GM13977 (cell line): ENCODE measurements at regions not wholly inside any gene's neighbourhood (a gene's known extent, or its start where the extent isn't known, plus 50 kb on each side); places are given as distances from the start of the nearest gene placed in this dataset.
"Not testable (repeated sequence)": the region's sequence is repeated elsewhere in the genome, so short reads cannot be mapped to it uniquely, and the experiment has no call there.

ENCODE experiments used
- DNase-seq: peaks from one replicate; pipeline ENCODE4 v3.0.0; 2012; ENCODE audit warnings: low spot score
- in situ Hi-C: fragments of 300-500 bp; cut with MboI; formaldehyde crosslinking; loops from one replicate; pipeline ENCODE4 v1.12.0; 2022; ENCODE audit warnings: low sequenced_read_pairs, low pct_unique_long_range_greater_than_20kb, mixed read lengths, inconsistent platforms; ENCODE audit not compliant: unreplicated experiment
- TF ChIP-seq, protein P1 (sequence below): IDR thresholded peaks from 2 replicates; pipeline ENCODE4 v1.5.1; 2012; ENCODE audit warnings: mild to moderate bottlenecking, control low read depth; ENCODE audit not compliant: insufficient read depth; ENCODE audit errors: extremely low read depth, missing control alignments

DNA sequence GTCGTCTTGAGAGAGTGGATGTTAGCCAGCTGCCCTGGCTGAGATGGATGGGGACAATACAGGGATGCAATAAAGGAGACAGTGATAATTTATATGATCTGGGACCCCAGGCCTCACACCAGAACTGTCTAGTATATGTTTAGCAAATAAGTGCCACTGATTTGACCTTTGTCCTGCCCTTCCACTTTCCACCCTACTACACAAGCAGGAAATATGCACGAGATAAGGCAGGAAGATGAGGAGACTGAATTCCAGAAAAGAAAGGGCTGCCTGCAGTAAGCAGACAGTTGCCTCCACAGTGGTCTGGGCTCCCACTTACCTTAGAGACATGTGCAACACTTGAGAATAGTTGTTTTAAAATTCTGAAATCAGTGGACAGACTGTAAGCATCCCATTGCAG, 80.2 kb upstream of the ZNF91 start:
- TF ChIP-seq, protein P1, sequence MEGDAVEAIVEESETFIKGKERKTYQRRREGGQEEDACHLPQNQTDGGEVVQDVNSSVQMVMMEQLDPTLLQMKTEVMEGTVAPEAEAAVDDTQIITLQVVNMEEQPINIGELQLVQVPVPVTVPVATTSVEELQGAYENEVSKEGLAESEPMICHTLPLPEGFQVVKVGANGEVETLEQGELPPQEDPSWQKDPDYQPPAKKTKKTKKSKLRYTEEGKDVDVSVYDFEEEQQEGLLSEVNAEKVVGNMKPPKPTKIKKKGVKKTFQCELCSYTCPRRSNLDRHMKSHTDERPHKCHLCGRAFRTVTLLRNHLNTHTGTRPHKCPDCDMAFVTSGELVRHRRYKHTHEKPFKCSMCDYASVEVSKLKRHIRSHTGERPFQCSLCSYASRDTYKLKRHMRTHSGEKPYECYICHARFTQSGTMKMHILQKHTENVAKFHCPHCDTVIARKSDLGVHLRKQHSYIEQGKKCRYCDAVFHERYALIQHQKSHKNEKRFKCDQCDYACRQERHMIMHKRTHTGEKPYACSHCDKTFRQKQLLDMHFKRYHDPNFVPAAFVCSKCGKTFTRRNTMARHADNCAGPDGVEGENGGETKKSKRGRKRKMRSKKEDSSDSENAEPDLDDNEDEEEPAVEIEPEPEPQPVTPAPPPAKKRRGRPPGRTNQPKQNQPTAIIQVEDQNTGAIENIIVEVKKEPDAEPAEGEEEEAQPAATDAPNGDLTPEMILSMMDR: no peak
- DNase-seq: no peak
- in situ Hi-C loops: no loop called here

GRCh38 chr19:23474761-23475160, 79.5 kb upstream of the ZNF91 start:
- in situ Hi-C loops: no loop called here
- TF ChIP-seq, protein P1: no peak
- DNase-seq: no peak

GRCh38 chr19:23474172-23474571, 78.9 kb upstream of the ZNF91 start:
- in situ Hi-C loops: no loop called here
- DNase-seq: no peak
- TF ChIP-seq, protein P1: no peak

GRCh38 chr19:23470873-23471545, 75.7 kb upstream of the ZNF91 start:
- TF ChIP-seq, protein P1: no peak
- no peak for DNase-seq
- in situ Hi-C loops: no loop called here

- in situ Hi-C loops, DNase-seq: not testable (repeated sequence)
Measured at GRCh38 chr19:23464349-23464748, 69.1 kb upstream of the ZNF91 start.

DNA sequence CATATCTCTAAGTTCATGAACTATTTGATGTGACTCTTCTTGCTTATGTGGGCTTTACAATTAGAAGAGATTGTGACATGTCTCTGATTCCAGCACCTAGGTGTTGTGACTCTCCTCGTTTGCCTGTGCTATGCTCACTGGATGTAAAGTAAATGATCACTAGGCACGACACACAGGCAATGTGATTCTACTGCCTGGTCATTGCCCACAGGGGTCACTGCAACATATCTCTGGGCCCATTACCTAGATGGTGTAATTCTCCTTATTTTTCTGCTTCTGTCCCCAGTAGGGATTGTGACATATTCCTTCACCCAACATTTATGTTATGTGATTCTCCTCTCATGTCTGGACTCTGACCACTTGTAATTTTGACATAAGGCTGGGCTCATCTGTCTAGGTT, 65.8 kb upstream of the ZNF91 start:
- in situ Hi-C loops: no loop called here
- TF ChIP-seq, protein P1: no peak
- DNase-seq: no peak

DNA sequence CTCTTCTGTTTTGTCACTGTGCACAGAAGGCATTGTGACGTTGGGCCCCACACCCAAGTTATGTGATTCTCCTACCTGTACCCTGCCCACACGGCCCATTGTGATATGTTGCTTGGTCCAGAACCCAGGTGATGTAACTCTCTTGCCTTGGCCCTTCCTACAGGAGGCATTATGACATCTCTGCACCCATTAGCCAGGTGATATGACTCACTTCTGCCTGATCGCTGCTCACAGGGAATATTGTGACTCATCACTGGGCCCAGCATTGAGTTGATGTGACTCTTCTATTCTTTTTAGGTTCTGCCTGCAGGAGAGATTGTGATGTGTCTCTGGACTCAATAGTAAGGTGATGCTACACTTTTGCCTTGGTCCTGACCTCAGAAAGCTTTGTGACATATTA, 65.4 kb upstream of the ZNF91 start:
- in situ Hi-C loops: no loop called here
- DNase-seq: no peak
- TF ChIP-seq, protein P1: no peak
